Inflammatory macrophage treated with lipopolysaccharide for 4 hours (primary cell): ENCODE measurements at regions not wholly inside any gene's neighbourhood (a gene's known extent, or its start where the extent isn't known, plus 50 kb on each side); places are given as distances from the start of the nearest gene placed in this dataset.
"Not testable (repeated sequence)": the region's sequence is repeated elsewhere in the genome, so short reads cannot be mapped to it uniquely, and the experiment has no call there.

Source experiments
- DNase-seq: peaks from one replicate; pipeline ENCODE4 v3.0.0-alpha.2; 2020

DNA sequence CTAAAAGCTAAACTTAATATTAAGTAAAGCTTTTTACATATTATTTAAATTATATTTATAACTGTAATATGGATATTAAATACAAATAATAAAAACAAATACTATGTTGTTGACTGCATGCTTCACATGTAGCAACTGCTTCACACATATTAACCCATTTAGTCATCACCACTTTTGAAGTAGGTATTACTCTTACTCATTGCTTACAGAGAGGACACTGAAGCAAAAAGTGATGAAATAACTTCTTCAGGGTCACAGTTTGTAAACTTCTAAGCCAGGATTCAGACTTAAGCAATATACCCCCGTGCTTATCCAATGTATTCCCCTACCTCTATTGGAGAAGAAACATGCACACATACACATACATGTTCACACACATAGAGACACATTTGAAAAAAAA, 166.6 kb downstream of the DKK2 start:
- DNase-seq = no peak

DNA sequence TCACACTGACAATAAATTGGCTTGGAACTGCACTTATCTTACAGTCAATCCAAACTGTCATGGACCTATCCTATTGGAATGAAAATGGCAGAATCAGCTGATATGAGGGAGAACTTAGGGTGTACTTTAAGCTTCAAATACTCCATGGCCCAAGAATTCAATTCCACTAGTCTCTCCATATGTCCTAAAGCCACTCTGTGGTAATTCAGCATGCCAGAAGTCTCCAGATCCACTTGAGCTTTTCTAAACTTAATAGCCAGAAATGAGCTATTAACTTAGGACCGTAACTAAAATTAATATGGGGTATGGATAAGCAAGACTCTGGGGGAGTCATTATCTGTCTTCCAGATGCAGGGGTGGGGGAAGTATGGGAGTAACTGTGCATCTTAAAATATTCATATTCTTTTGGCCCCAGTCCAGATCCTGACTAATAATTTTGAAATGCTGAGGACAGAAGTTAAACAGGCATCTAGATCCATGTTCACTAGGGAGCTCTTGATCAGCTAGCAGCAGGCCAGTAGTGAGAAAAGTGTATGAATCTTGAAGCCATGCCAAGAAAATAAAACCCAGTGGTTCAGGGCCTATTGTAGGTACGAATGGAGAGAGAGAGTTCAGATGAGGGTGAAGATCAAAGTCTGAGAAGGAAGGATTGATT, 167.6 kb downstream of the DKK2 start:
- no peak for DNase-seq

DNA sequence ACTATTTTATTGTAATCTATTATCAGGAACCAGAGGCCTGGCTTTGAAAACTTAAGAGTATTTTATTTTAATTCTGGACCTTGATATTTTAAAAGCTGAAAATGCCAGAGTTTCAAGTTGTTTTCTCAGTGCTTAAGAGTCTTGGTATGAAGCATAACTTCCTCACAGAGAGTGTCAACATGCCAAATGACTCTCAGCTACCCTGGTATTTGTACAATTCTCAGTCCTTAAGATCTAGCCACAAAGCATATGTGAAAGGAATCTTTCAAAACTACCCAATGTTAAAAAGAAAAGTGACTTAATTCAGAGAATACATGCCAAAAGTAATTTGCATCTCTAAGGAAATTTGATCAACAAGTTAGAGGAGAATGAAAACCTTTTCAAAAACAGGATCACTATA, 171.9 kb downstream of the DKK2 start:
- no peak for DNase-seq

DNA sequence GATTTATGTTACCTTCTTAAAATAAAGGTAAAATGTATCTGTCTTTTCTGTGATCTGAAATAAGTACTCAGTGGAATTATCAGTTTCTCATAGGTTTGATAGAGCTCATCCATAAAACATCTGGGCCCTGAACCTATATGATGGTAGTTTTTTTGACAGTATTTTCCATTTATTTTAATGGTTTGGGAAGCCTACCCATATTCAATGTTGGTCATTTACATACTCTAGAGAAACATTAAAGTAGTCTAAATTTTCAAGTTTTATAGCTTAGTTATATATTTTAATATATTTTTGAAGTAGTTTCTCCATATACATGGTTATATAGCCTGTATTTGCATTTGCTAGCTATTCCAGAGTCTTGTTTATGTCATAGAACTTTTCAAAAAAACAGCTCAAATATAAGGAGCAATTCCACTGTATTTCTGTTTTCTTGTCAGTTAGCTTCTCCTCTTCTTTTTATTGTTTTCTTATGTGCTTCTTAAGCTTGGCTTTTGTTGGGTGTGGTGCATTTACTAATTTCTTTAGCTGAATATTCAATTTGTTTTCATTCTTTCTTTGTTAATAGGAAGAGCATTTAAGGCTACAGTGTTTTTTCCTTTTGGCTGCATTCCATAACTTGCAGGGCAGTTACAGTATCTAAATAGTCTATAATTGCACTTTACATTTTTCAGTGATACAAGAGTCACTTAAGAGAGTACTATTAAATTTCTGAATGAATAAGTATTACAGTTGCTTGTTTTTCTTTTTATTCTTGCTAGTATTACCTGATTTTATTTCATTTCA, 181.4 kb downstream of the DKK2 start:
- no peak for DNase-seq

DNA sequence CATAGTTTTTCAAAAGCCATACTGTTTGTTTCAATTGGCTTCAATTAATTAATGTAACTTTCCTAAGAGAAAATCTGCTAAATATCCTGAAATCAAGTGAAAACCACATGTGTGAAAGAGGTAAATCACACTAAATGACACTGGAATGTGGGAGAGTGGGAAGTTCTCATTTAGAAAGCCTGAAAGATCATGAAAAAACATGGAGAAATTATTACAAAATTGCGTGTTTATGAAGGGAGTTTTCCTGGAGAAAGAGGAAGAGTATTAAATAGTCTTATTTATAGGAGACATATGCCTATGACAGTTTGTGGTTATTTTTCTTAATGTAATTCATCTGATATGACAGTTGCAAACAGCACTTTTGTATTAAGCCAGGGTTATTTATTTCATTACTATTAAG, 183.7 kb downstream of the DKK2 start:
- no peak for DNase-seq

DNA sequence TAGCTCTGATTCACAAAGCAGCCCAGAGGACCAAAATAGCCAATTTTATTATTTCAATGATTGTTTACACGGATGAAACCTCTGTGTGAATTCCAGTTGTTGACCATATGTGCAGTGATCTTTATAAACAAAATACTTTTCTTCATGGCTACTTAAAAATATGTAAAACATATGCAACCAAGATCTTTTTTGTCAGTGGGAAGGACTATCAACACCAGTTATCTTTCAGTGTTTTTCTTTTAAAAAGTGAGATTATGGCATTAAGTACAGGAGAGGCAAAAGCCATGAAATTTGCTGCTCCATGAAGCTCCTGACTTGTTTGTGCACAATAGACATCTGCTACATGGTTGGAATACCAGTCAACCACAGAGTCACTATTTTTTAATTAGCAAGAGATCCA, 184.4 kb downstream of the DKK2 start:
- DNase-seq = no peak

DNA sequence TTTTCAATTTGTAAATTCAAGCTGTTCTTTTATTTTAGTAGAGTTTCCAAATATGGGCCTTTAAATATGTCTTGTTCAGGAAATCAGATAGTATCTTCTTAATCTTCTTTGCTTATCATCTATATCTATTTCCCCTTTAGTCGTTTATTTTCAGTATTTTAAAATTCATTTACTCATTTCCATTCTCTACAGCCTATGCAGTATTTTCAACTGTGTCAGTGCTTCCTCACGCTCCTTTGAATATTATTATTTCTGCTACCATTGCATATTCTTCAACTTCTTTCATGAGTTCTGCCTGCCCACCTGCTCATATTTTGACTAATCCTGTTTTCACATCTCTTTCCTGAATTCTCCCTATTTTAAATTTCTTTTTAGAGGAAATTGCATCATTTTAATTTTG, 185.4 kb downstream of the DKK2 start:
- DNase-seq = no peak

- no peak for DNase-seq
These were observed 200.2 kb downstream of the DKK2 start for GRCh38 chr4:106835919-106836318.

GRCh38 chr4:106830879-106831278, 205.2 kb downstream of the DKK2 start:
- DNase-seq = no peak

DNA sequence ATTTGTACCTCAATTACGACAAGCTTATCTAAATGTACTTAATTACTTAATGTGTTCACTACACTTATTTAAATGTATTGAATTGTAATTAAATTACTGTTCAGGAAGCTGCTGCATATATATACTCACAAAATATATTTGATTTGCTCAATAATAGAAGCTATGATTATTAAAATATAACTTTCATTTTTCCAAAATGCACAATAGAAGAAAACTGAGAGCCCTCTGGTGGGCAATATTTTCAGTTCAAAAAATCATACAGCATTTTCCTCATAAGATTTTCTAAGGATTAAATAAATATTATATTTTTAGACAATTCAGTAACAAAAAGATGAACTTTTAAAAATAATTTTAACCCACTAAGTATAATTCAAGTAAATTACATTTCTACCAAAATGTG, 217.3 kb downstream of the DKK2 start:
- DNase-seq = no peak

DNA sequence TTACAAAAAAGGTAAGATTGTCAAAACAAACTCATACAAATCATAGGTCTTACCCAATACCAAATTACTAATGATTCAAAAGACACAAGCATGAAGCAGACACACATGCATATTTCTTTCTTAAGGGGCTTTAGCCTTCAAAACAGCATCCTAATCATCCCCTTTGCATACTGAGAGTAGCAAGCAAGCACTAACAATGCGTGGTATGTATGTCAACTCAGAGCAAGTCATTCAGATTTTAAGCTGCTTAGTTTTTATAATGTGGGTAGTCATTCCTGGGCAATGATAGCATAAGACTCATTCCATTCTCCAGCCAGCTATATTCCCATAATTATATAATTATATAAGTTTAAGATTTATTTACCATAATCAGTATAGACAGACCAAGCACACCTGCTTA, 219.6 kb downstream of the DKK2 start:
- DNase-seq = no peak

DNA sequence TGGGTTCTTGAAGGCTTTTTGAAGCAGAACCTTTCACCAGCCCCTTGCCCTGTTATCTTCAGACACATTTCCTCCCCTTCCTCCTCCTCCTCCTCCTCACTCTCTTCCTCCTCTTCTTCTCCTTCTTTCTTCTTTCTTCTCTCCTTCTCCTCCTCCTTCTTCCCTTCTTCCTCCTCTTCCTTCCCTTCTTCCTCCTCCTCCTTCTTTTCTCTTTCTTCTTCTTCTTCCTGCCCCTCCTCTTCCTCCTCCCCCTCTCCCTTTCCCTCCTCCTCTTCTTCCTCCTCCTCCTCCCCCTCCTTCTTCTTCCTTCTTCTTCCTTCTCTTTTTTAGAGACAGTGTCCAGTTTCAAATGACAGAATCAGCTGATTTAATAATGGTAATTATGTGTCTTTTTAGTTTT, 226.0 kb downstream of the DKK2 start:
- DNase-seq = no peak

DNA sequence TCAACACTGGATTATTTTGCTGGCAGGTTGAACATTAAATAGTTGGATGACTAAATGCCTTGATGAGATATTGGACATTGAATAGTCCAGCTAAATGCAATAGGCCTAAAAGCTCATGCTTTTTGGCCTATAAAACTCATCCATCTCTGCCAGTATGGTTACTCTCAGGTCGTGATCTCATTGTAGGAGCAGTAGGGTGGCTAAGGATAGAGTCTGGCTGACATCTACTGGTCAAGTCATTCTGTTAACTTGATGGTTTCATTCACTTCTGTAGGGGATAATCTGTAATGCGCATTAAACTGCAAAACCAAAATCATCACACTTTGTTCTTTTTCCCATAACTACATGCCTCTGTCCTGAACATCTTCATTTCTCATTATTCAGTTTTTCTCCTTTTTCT, 227.0 kb downstream of the DKK2 start:
- peak; percentile 61 for DNase-seq

DNA sequence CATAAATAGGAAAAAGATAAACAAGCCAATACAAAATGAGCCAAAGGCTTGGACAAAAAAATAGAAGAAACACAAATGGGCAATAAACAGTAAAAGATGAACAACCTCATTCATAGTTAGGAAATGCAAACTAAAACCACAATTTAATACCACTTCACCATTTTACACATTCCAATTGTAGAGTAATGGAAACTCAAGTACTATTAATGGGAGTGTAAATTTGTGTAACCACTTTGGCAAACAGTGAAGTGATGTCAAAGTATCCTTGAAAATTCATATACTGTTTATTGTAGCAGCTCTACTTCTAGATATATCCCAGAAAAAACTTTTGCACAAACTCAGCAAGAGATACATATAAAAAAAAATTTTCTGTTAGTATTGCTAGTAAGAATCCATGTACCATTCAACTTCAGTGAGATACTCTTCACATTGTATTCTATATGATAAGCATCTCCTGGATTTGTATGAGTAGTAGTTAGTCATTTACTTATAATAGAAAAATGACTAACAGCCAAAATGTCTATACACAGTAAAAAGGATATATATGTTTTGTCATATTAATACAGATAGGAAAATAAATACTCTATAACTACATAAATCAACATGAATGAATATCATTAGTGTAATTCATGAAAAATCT, 229.8 kb downstream of the DKK2 start:
- no peak for DNase-seq

- no peak for DNase-seq
These were observed 233.0 kb downstream of the DKK2 start for GRCh38 chr4:106803083-106803482.

DNA sequence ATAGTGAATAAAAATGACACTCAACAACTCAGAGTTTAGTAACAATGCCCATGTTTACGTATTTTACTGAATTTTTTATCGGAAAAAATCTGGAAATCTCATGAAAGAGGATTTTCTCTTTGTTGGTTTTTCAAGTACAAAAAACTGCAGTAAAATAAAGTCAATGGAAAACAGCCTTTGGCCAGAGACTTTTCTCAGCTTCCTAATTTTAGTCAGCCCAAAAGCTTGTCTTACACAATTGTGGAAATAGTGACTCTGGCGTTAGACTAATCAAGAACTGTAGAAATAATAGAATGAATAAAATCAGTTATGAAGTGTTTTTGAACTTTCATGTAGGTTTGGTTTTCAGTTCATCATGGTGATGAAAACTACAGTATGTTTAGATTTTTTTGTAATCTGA, 234.7 kb downstream of the DKK2 start:
- DNase-seq = peak; percentile 3

- DNase-seq = no peak
These were observed 239.2 kb downstream of the DKK2 start for GRCh38 chr4:106796876-106797275.

GRCh38 chr4:106795326-106795725, 240.8 kb downstream of the DKK2 start:
- DNase-seq = no peak

DNA sequence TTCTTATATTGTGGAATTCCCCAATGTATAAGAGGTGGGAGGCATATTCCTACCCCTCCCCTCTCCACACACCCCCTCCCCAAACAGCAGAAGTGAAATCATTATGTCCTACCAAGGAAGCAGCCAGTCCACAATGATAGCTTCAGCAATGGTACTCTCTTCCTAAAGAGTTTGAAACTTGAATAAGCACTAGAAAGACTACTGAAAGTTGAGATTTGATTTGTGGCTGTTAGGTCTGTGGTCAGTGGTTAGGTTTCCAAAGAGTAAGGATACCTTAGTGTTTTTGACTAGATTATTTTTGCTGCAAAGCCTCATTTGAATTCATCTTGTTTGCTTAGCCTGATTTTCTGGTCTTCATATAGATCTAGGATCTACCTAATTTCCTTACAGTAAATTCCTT, 242.2 kb downstream of the DKK2 start:
- no peak for DNase-seq

GRCh38 chr4:106775636-106776035, 260.5 kb downstream of the DKK2 start:
- DNase-seq = peak; percentile 28

DNA sequence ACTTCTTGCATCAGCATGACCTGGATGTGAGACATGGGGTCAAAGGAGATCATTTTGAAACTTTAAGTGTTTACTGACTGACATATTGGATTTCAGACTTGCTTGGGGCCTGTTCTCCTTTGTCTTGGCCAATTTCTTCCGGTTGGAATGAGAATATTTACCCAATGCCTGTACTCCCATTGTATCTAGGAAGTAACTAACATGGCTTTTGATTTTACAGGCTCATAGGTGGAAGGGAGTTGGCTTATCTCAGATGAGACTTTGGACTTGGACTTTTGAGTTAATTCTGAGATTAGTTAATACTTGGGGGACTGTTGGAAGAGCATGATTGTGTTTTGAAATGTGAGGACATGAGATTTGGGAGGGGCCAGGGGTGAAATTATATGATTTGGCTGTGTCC, 262.1 kb downstream of the DKK2 start:
- DNase-seq = not testable (repeated sequence)

GRCh38 chr4:106773076-106773905, 262.8 kb downstream of the DKK2 start:
- peak; percentile 3 for DNase-seq

GRCh38 chr4:106767991-106768390, 268.1 kb downstream of the DKK2 start:
- no peak for DNase-seq
